ENCODE measurements at regions not wholly inside any gene's neighbourhood (a gene's known extent, or its start where the extent isn't known, plus 50 kb on each side); places are given as distances from the start of the nearest gene placed in this dataset.

DNA sequence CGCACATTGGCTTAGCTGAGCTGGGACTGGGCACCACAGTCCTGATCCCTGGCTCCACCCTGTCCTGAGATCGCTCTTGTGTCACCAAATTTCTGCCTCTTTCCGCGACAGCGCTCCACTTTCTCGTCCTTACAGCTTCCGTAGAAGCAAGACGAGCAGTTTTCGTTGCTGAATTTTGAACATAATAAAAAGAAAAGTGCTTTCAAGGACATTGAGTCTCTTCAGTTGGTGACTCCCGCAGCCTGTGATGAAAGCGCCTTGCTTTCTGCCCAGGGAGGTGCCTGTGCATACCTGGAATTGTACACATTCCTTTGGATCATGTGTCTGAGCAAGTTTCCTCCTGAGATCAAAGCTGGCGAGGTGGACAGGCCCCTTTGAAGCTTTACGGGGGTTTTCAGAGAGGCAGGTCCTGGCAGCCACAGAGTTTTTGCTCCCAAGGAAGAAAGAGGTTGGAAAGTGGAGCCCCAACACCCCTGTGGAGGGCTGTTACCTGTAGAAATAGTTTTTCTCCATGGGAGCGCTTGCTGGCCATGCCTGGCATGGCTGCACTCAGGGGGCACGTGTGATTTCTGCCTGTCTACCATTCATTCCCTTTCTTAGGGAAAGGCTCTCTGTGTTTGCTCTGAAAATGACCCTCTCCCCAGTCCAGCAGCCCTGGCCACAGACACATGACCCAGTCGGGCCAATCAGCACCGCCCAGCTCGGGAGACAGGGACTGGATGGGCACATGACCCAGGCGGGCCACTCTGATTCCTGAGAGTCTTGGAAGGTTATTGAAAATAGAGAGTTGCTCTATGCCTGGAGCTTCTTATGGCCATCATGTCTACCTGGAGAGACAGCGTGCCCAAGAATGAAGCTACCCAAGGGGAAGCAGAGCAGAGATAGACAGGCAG, 115.6 kb upstream of the OTOS start:
- Histone ChIP-seq H3K4me1 (ENCODE audit: insufficient read depth, low read length) (no peaks in the 10 kb centered on the region), H3K27me3 (ENCODE audit: insufficient read depth, low read length, poor library complexity, severe bottlenecking) (no peaks in the 10 kb centered on the region), H3K9me3 (ENCODE audit: low read length) (no peaks in the 10 kb centered on the region), H3K4me3 (ENCODE audit: low read length) (no peak overlapping the region), H3K27ac (ENCODE audit: low read depth, low read length) (no peak overlapping the region), H3K36me3 (ENCODE audit: insufficient read depth, low read length) (no peaks in the 10 kb centered on the region)
- no peaks in the 10 kb centered on the region for H3K36me3 Mint-ChIP-seq
- H3K4me3 Mint-ChIP-seq = no peak overlapping the region
- H3K4me1 Mint-ChIP-seq = no peaks in the 10 kb centered on the region
- no peak overlapping the region for H3K27ac Mint-ChIP-seq
- peaks cover 0 to 1% (median 0%) of the 10 kb centered on the region in 5 donors for H3K9me3 Mint-ChIP-seq
- CTCF ChIA-PET = no interaction called here
- POLR2A ChIA-PET = no interaction called here
- peaks cover 1 to 11% of the 10 kb centered on the region in 2 donors for H3K27me3 Mint-ChIP-seq
- no peak for DNase-seq

DNA sequence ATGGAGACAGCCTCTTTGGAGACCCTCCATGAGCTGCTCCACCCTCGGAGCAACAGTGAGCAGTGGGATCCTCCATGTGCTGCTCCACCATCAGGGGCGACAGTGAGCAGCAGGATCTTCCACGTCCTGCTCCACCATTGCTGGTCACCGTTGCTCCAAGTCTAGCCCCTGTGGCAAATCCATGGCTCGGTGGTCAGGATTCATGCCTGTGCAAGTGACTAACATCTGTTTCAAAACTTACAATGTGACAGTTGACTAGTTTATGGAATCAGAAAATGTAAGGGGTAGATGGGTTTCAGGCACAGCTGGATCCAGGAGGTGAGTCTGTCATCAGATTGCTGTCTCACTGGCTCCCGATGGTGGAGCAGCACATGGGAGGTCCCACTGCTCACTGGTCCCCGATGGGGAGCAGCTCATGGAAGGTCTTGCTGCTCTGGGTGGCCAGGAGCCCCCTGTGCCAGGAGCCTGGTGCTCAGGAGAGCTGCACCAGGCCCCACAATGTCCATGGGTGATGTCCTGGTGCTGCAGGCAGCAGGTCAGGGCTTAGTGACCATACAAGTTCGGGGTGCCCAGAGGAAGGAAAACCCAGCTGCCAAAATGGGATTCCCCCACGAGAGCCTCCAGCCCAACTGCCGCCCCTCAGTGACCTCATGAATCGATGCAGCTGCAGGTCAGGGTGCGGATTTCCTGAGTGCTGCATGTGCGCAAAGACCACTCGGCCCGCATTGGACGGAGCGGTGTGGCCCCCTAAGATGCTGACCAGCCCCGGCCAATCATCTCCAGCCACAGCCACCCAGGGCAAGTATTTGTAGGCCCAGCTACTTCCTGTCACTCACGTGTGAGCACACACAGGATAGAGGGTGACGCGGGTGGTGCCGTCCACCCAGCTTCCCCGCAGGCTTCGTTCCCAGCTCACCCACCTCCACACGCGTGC, 116.5 kb upstream of the OTOS start:
- POLR2A ChIA-PET = no interaction called here
- H3K4me3 Mint-ChIP-seq = no peak overlapping the region
- Histone ChIP-seq H3K4me1 (ENCODE audit: insufficient read depth, low read length) (no peaks in the 10 kb centered on the region), H3K4me3 (ENCODE audit: low read length) (no peak overlapping the region), H3K36me3 (ENCODE audit: insufficient read depth, low read length) (no peaks in the 10 kb centered on the region), H3K9me3 (ENCODE audit: low read length) (no peaks in the 10 kb centered on the region), H3K27ac (ENCODE audit: low read depth, low read length) (no peak overlapping the region), H3K27me3 (ENCODE audit: insufficient read depth, low read length, poor library complexity, severe bottlenecking) (no peaks in the 10 kb centered on the region)
- peaks cover 2 to 6% (median 4%) of the 10 kb centered on the region in 5 donors for H3K9me3 Mint-ChIP-seq
- no peaks in the 10 kb centered on the region for H3K4me1 Mint-ChIP-seq
- H3K27ac Mint-ChIP-seq = no peak overlapping the region
- CTCF ChIA-PET = no interaction called here
- H3K27me3 Mint-ChIP-seq = peaks cover 3 to 11% of the 10 kb centered on the region in 2 donors
- H3K36me3 Mint-ChIP-seq = no peaks in the 10 kb centered on the region
- no peak for DNase-seq

DNA sequence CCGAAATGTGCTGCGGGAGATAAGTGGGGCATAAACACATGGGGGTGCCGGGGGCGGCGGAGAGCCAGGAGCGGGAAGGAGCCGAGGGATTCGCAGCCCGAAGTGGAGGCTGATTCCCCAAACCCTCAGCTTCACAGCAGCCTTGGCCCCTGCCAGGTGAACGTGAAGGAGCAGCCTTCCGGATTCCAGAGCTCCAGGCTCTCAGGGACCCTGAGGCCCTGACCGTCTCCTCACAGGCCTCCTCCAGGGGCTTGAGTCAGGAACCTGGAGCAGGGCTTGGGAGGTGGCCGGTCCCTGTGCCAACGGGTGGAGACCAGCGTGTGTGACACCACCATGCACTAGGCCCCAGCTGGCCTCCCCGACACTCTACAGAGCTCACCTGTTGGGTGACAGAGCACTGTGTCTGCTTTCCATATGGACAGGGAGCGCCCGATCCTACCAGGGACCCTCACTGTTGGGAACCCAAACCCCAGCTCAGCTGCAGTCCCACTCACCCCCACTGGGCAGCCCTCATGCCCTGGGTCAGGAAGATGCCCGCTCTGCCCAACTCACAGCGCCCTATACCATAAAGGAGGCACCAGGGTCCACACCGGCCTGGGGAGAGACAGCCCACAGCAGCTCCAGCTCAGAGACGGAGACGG, 117.6 kb upstream of the OTOS start:
- no peaks in the 10 kb centered on the region for H3K36me3 ChIP-seq (ENCODE audit: insufficient read depth, low read length)
- Mint-ChIP-seq H3K9me3 (peaks cover 7 to 13% (median 11%) of the 10 kb centered on the region in 5 donors), H3K36me3 (no peaks in the 10 kb centered on the region), H3K4me3 (no peak overlapping the region), H3K27me3 (peaks cover 3 to 11% of the 10 kb centered on the region in 2 donors), H3K4me1 (no peaks in the 10 kb centered on the region), H3K27ac (no peak overlapping the region)
- no peak for DNase-seq
- ChIA-PET CTCF (no interaction called here), POLR2A (no interaction called here)
- H3K4me1 ChIP-seq (ENCODE audit: insufficient read depth, low read length) = no peaks in the 10 kb centered on the region
- no peak overlapping the region for H3K4me3 ChIP-seq (ENCODE audit: low read length)
- no peaks in the 10 kb centered on the region for H3K9me3 ChIP-seq (ENCODE audit: low read length)
- H3K27ac ChIP-seq (ENCODE audit: low read depth, low read length) = no peak overlapping the region
- H3K27me3 ChIP-seq (ENCODE audit: insufficient read depth, low read length, poor library complexity, severe bottlenecking) = no peaks in the 10 kb centered on the region

DNA sequence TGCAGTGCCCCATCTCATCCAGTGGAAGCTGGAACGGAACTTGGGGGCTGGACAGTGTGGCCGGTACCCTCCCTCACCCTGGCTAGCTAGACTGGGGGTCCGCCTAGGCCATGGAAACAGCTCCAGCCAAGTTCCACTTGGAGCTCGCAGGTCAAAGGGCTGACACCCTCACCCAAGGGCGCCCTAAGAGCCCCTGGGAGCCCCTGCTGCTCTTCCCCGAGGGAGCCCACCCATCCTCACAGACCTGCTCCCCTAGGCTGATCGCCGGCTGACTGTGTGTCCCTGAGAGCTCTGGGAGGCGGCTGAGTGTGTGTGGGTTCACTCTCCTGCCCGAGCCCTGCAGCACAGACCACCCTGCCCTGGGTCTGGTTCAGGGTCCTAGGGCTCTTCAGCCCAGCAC, 118.2 kb upstream of the OTOS start:
- peaks cover 3 to 8% of the 10 kb centered on the region in 2 donors for H3K27me3 Mint-ChIP-seq
- H3K36me3 Mint-ChIP-seq = peaks cover 0 to 1% (median 0%) of the 10 kb centered on the region in 3 donors
- Histone ChIP-seq H3K4me3 (ENCODE audit: low read length) (no peak overlapping the region), H3K4me1 (ENCODE audit: insufficient read depth, low read length) (no peaks in the 10 kb centered on the region), H3K9me3 (ENCODE audit: low read length) (no peaks in the 10 kb centered on the region), H3K27ac (ENCODE audit: low read depth, low read length) (no peak overlapping the region), H3K36me3 (ENCODE audit: insufficient read depth, low read length) (no peaks in the 10 kb centered on the region), H3K27me3 (ENCODE audit: insufficient read depth, low read length, poor library complexity, severe bottlenecking) (no peaks in the 10 kb centered on the region)
- no peak for DNase-seq
- ChIA-PET POLR2A (no interaction called here), CTCF (no interaction called here)
- H3K4me3 Mint-ChIP-seq = no peak overlapping the region
- no peaks in the 10 kb centered on the region for H3K4me1 Mint-ChIP-seq
- peaks cover 11 to 18% (median 14%) of the 10 kb centered on the region in 5 donors for H3K9me3 Mint-ChIP-seq
- H3K27ac Mint-ChIP-seq = no peak overlapping the region

DNA sequence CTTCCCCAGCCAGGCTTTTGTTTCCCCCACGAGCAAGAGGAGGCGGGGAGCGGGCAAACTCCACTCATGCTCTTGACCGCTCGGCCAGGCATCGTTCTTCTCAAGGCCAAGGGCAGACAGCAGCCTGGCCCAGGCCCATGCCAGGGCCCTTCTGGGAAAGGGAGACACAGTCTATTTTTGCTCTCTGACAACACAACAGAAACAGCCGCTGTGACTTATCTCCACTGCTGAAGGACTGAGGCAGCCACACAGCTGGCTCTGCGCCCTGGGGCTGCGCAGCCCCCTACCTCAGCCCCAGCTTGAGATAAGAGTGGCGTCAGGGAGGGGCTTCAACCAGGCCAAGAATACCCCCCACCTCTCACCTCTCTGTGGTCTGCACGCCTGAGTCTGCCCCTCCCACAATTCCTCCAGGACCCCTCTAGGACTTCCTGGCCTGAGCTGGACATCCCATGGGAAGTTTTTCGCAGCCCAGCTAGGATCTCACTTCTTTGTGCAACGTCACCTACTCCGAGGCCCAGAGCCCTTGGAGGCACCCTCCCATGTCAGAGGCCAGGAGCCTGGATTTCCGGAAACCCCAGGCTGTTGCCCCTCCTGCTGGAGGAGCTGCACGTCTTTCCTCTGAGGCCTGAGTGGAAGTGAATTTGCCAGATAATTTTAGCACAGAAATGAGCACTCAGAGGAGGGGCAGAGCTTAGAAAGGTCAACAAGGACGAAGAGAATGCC, 118.9 kb upstream of the OTOS start:
- no peaks in the 10 kb centered on the region for H3K36me3 ChIP-seq (ENCODE audit: insufficient read depth, low read length)
- H3K36me3 Mint-ChIP-seq = peaks cover 0 to 4% (median 0%) of the 10 kb centered on the region in 3 donors
- no peaks in the 10 kb centered on the region for H3K4me1 Mint-ChIP-seq
- no peak for DNase-seq
- ChIA-PET POLR2A (no interaction called here), CTCF (no interaction called here)
- no peak overlapping the region for H3K27ac ChIP-seq (ENCODE audit: low read depth, low read length)
- H3K27me3 ChIP-seq (ENCODE audit: insufficient read depth, low read length, poor library complexity, severe bottlenecking) = no peaks in the 10 kb centered on the region
- no peak overlapping the region for H3K4me3 Mint-ChIP-seq
- H3K27me3 Mint-ChIP-seq = peaks cover 3 to 8% of the 10 kb centered on the region in 2 donors
- H3K9me3 Mint-ChIP-seq = peaks cover 11 to 25% (median 15%) of the 10 kb centered on the region in 5 donors
- H3K27ac Mint-ChIP-seq = no peak overlapping the region
- no peaks in the 10 kb centered on the region for H3K4me1 ChIP-seq (ENCODE audit: insufficient read depth, low read length)
- no peaks in the 10 kb centered on the region for H3K9me3 ChIP-seq (ENCODE audit: low read length)
- no peak overlapping the region for H3K4me3 ChIP-seq (ENCODE audit: low read length)

DNA sequence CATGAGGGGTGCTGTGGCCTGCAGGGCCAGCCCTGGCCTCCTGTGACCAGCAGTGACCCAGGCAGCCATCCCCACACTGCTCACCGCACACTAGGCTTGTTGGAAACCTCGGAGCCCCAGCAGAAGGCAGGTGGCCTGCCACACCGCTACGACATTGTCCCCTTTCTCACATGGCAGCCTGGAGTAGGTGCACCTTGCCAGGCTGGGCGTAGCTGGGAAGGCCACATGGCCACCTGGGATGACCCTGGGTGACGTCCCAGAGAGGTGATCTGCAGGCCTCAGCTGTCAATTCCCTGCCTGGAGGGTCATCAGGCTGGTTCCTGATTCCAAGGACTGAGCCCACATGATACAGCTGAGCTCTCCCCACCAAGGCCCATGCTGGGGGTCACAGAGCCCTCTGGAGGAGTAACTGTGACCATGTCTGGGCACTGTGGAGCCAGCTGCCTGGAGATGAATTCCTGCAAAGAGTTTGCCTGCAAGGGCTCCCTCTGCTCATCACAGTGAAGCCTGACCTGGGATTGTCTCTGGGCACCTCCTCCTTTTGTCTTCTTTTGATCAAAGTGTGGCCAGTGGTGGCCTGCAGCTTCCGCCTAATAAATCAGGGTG, 119.6 kb upstream of the OTOS start:
- no peaks in the 10 kb centered on the region for H3K4me1 Mint-ChIP-seq
- no peak overlapping the region for H3K4me3 Mint-ChIP-seq
- H3K27ac Mint-ChIP-seq = no peak overlapping the region
- Histone ChIP-seq H3K27ac (ENCODE audit: low read depth, low read length) (no peak overlapping the region), H3K27me3 (ENCODE audit: insufficient read depth, low read length, poor library complexity, severe bottlenecking) (no peaks in the 10 kb centered on the region), H3K4me1 (ENCODE audit: insufficient read depth, low read length) (no peaks in the 10 kb centered on the region), H3K4me3 (ENCODE audit: low read length) (no peak overlapping the region), H3K9me3 (ENCODE audit: low read length) (no peaks in the 10 kb centered on the region), H3K36me3 (ENCODE audit: insufficient read depth, low read length) (no peaks in the 10 kb centered on the region)
- peaks cover 0 to 4% (median 0%) of the 10 kb centered on the region in 3 donors for H3K36me3 Mint-ChIP-seq
- ChIA-PET POLR2A (no interaction called here), CTCF (no interaction called here)
- DNase-seq = no peak
- peaks cover 3 to 8% of the 10 kb centered on the region in 2 donors for H3K27me3 Mint-ChIP-seq
- H3K9me3 Mint-ChIP-seq = peaks cover 11 to 26% (median 15%) of the 10 kb centered on the region in 5 donors

DNA sequence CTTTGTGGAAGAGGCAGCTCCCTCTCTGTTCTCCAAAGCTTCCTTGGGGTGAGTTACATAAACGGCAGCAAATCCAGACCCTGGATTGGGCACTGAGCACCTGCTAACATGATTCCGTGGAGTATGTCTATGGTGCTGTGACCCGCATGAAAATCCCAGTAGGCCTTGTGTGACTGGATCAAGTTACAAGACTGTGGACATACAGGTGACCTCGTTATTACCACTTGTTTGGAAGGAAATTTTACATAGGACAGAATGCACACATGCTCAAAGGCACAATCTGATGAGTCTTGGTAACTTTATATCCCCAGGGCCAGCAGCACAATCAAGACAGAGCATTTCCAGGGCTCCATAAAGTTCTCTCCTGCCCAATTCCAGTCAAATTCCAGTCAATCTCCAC, 120.2 kb upstream of the OTOS start:
- H3K27ac ChIP-seq (ENCODE audit: low read depth, low read length) = no peak overlapping the region
- H3K4me1 ChIP-seq (ENCODE audit: insufficient read depth, low read length) = no peaks in the 10 kb centered on the region
- no peak overlapping the region for H3K4me3 Mint-ChIP-seq
- H3K27ac Mint-ChIP-seq = no peak overlapping the region
- no peak for DNase-seq
- CTCF ChIA-PET = no interaction called here
- H3K4me3 ChIP-seq (ENCODE audit: low read length) = no peak overlapping the region
- no peaks in the 10 kb centered on the region for H3K4me1 Mint-ChIP-seq
- peaks cover 0 to 4% (median 0%) of the 10 kb centered on the region in 3 donors for H3K36me3 Mint-ChIP-seq
- POLR2A ChIA-PET = no interaction called here
- H3K27me3 ChIP-seq (ENCODE audit: insufficient read depth, low read length, poor library complexity, severe bottlenecking) = no peaks in the 10 kb centered on the region
- no peaks in the 10 kb centered on the region for H3K9me3 ChIP-seq (ENCODE audit: low read length)
- no peaks in the 10 kb centered on the region for H3K36me3 ChIP-seq (ENCODE audit: insufficient read depth, low read length)
- peaks cover 1 to 3% of the 10 kb centered on the region in 2 donors for H3K27me3 Mint-ChIP-seq
- H3K9me3 Mint-ChIP-seq = peaks cover 11 to 26% (median 17%) of the 10 kb centered on the region in 5 donors

All from CD8-positive, alpha-beta memory T cell (primary cell).